ENCODE measurements at regions not wholly inside any gene's neighbourhood (a gene's known extent, or its start where the extent isn't known, plus 50 kb on each side); places are given as distances from the start of the nearest gene placed in this dataset.

DNA sequence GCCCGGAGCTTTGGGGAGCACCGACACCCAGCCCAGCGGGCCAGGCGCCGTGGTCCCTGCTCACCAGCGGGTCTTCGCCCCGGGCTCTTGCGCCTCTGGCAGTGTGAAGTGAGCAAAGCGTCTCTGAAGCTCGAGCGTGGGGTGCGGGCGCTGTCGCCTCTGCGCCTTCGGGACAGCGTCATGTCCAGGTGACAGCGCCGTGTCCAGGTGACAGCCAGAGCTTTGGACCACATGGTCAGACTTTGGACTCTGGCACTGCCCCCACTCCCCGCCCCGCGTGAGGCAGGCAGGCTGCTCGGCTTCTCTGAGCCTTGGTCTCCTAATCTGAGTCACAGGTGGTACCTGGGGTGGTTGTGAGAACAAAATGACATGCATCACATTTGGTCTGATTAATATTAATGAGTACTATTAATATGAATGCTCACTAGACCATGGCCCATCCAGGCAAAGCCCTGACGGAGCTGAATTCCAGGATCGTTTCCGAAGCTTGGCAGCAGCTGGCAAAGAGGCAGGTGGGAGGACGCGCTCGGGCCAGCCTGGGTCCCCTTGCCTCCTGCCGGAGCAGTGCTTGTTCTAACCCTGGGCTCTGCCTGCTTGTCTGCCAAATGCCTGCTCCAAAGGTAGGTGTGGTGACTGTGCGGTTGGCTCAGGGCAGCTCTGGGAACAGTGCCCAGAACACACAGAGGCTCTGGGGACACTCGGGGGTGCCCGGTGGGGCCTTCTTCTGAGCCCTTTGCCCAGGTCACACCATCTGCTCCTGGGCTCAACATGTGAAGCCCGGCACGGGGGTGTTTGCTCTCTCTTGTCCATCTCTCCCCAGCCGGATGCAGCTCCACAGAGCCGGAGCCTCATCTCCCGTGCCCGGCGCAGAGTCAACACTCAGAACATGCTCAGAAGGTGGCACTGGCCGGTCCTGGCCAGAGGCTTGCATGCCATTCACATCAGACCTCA lies 157.1 kb downstream of the OLFM1 start:
- peaks cover 0 to 24% (median 12%) of the 10 kb centered on the region in 4 experiments for H3K4me1 ChIP-seq (ENCODE audit: control extremely low read depth in 1 of 4, control insufficient read depth in 4 of 4, insufficient read depth in 4 of 4, low read length in 3 of 4)
- WGBS (ENCODE audit: insufficient coverage): 90% methylated on average over 28 of the region's 42 CpGs
- H3K27ac ChIP-seq (ENCODE audit: insufficient read depth in 1 of 2, low read depth in 1 of 2, low read length in 2 of 2, poor library complexity in 1 of 2, severe bottlenecking in 2 of 2): no peak overlapping the region
- ChIA-PET CTCF (no interaction called here), POLR2A (no interaction called here)
- DNase-seq: no peak
- H3K36me3 ChIP-seq (ENCODE audit: control insufficient read depth in 4 of 4, insufficient read depth in 4 of 4, low read length in 3 of 4): no peaks in the 10 kb centered on the region
- H3K4me3 ChIP-seq (ENCODE audit: control insufficient read depth in 1 of 7, extremely low read depth in 1 of 7, insufficient read depth in 4 of 7, low read depth in 2 of 7, low read length in 6 of 7): no peak overlapping the region
- H3K27me3 ChIP-seq (replicated peaks in 2 of 5; ENCODE audit: control insufficient read depth in 4 of 5, insufficient read depth in 5 of 5, low read length in 4 of 5): peaks cover 0 to 56% (median 6%) of the 10 kb centered on the region in 5 experiments
- H3K9me3 ChIP-seq (ENCODE audit: control extremely low read depth in 1 of 5, control insufficient read depth in 4 of 5, insufficient read depth in 2 of 5, low read depth in 1 of 5, low read length in 4 of 5): no peaks in the 10 kb centered on the region

DNA sequence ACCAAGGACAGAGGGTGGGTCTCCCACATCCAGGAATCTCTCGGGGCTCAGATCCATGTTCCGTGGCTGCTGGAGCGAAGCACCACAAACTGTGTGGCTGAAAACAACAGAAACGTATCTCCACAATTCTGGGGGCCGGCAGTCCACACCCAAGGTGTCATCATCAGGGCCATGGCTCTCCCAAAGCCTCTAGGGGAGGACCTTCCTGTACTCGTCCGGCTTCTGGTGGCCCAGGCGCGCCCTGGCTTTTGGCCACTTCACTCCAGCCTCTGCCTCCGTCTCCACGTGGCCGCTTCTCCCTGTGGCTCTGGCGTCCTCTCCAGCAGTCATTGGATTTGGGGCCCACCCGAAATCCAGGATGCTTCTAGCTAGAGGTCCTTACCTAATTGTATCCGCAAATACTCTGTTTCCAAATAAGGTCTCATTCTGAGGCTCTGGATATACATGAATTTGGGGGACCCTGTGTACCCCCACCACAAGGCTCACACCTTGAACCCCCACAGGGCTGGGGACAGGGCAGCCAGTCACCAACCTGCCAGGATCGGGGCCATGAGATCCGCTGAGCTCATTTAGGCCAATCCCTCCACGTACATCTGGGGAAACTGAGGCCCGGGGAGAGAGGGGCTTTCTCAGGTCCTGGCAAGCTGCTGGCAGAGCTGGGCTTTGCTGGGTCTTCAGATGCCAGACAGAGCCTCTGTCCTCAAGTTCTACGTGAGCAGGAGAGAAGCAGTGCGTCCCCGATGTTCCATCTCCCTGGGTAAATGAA lies 158.2 kb downstream of the OLFM1 start:
- Histone ChIP-seq H3K36me3 (ENCODE audit: control insufficient read depth in 4 of 4, insufficient read depth in 4 of 4, low read length in 3 of 4) (no peaks in the 10 kb centered on the region), H3K27ac (ENCODE audit: insufficient read depth in 1 of 2, low read depth in 1 of 2, low read length in 2 of 2, poor library complexity in 1 of 2, severe bottlenecking in 2 of 2) (no peak overlapping the region), H3K4me3 (ENCODE audit: control insufficient read depth in 1 of 7, extremely low read depth in 1 of 7, insufficient read depth in 4 of 7, low read depth in 2 of 7, low read length in 6 of 7) (no peak overlapping the region), H3K9me3 (ENCODE audit: control extremely low read depth in 1 of 5, control insufficient read depth in 4 of 5, insufficient read depth in 2 of 5, low read depth in 1 of 5, low read length in 4 of 5) (no peaks in the 10 kb centered on the region), H3K27me3 (replicated peaks in 2 of 5; ENCODE audit: control insufficient read depth in 4 of 5, insufficient read depth in 5 of 5, low read length in 4 of 5) (peaks cover 0 to 56% (median 9%) of the 10 kb centered on the region in 5 experiments), H3K4me1 (ENCODE audit: control extremely low read depth in 1 of 4, control insufficient read depth in 4 of 4, insufficient read depth in 4 of 4, low read length in 3 of 4) (peaks cover 0 to 15% (median 4%) of the 10 kb centered on the region in 4 experiments)
- POLR2A ChIA-PET: no interaction called here
- 97% methylated on average over 20 of the region's 22 CpGs for WGBS (ENCODE audit: insufficient coverage)
- CTCF ChIA-PET: no interaction called here
- DNase-seq: no peak

DNA sequence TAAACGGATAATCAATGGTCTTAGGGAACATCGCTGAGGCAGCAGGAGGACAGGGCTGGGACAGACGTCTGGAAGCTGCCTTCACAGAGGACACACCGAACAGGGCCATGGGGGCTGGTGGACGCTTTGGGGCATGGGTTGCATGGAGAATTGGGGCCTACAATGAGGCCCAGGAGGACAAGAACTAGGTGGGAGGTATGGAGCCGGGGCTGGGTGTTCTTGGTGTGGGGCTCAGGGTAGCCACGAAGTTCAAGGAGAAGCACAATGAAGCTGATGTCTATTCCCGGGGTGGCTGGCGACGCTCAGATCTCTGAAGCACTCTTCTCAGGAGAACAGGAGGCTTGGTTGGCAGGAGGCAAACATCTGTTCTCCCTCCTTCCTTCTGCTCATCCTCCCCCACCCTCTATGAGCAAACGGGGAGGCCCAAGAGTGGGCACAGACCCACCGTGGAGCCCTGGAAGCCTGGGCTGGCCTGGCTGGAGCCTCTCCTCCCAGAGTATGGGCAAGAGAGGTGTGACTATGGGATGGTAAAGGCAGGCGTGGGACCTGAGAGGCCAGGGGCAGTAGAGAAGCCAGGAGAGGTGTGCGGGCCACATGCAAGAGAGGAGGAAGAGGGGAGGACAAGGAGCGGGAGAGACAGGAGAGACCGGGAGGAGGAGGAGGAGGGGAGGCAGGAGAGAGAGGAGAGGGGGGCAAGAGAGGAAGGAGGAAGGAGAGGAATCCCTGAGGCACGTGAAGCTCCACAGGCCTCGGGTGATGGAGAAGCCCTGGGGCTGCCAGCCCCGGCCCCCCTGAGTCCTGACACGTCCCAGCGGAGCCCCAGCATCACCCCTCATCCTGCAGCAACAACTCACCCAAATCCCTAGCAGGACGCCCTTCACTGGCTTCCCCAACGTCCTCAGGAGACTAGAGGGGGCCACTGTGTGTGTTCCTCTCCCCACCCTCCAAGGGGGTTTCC lies 159.1 kb downstream of the OLFM1 start:
- CTCF ChIA-PET: no interaction called here

DNA sequence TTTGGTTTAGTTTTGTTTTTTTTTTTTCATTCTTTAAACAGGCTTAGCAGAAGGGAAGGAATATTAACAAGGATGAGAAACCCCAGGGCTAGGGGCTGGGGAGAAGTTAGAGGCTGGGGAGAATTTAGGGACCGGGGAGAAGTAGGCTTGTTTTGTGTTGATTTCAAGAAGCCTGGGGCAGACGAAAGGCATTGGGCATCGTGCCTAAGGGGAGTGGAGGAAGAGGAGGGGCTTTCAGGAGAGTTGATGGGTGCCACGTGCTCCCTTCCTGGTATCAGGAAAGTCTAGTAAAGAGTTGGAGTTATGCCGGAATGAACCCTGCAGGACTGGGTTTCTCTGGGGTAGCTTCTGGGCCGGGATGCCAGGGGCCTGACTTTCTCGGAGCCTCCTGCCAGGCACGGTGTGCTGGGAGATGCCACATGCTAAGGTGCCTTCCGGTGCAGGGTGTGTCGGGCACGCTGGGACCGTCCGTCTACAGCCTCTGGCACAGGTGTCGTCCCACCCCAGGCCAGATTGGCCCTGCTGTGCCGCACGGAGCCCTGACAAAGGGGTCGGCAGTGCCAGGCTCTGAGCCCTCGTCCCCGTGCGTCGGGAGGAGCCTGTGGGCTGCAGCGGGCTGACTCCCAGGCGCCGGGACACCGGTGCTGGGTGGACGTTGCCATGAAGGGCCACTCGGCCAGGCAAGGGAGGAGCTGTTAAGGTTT lies 159.9 kb downstream of the OLFM1 start:
- Histone ChIP-seq H3K4me1 (ENCODE audit: control extremely low read depth in 1 of 4, control insufficient read depth in 4 of 4, insufficient read depth in 4 of 4, low read length in 3 of 4) (peaks cover 0 to 8% (median 0%) of the 10 kb centered on the region in 4 experiments), H3K27me3 (replicated peaks in 2 of 5; ENCODE audit: control insufficient read depth in 4 of 5, insufficient read depth in 5 of 5, low read length in 4 of 5) (peaks cover 0 to 68% (median 10%) of the 10 kb centered on the region in 5 experiments), H3K4me3 (ENCODE audit: control insufficient read depth in 1 of 7, extremely low read depth in 1 of 7, insufficient read depth in 4 of 7, low read depth in 2 of 7, low read length in 6 of 7) (no peak overlapping the region), H3K36me3 (ENCODE audit: control insufficient read depth in 4 of 4, insufficient read depth in 4 of 4, low read length in 3 of 4) (no peaks in the 10 kb centered on the region), H3K27ac (ENCODE audit: insufficient read depth in 1 of 2, low read depth in 1 of 2, low read length in 2 of 2, poor library complexity in 1 of 2, severe bottlenecking in 2 of 2) (no peak overlapping the region), H3K9me3 (ENCODE audit: control extremely low read depth in 1 of 5, control insufficient read depth in 4 of 5, insufficient read depth in 2 of 5, low read depth in 1 of 5, low read length in 4 of 5) (no peaks in the 10 kb centered on the region)
- POLR2A ChIA-PET: no interaction called here
- CTCF ChIA-PET: no interaction called here
- 85% methylated on average over 24 of the region's 27 CpGs for WGBS (ENCODE audit: insufficient coverage)
- DNase-seq: no peak

More for the DNA sequence above, 159.1 kb downstream of the OLFM1 start:
- WGBS (ENCODE audit: insufficient coverage): 88% methylated on average over 14 of the region's 23 CpGs
- Histone ChIP-seq H3K27ac (ENCODE audit: insufficient read depth in 1 of 2, low read depth in 1 of 2, low read length in 2 of 2, poor library complexity in 1 of 2, severe bottlenecking in 2 of 2) (no peak overlapping the region), H3K4me1 (ENCODE audit: control extremely low read depth in 1 of 4, control insufficient read depth in 4 of 4, insufficient read depth in 4 of 4, low read length in 3 of 4) (peaks cover 0 to 8% (median 0%) of the 10 kb centered on the region in 4 experiments), H3K27me3 (replicated peaks in 2 of 5; ENCODE audit: control insufficient read depth in 4 of 5, insufficient read depth in 5 of 5, low read length in 4 of 5) (peaks cover 0 to 63% (median 9%) of the 10 kb centered on the region in 5 experiments), H3K4me3 (ENCODE audit: control insufficient read depth in 1 of 7, extremely low read depth in 1 of 7, insufficient read depth in 4 of 7, low read depth in 2 of 7, low read length in 6 of 7) (no peak overlapping the region), H3K36me3 (ENCODE audit: control insufficient read depth in 4 of 4, insufficient read depth in 4 of 4, low read length in 3 of 4) (no peaks in the 10 kb centered on the region), H3K9me3 (ENCODE audit: control extremely low read depth in 1 of 5, control insufficient read depth in 4 of 5, insufficient read depth in 2 of 5, low read depth in 1 of 5, low read length in 4 of 5) (no peaks in the 10 kb centered on the region)
- no peak for DNase-seq
- POLR2A ChIA-PET: no interaction called here

DNA sequence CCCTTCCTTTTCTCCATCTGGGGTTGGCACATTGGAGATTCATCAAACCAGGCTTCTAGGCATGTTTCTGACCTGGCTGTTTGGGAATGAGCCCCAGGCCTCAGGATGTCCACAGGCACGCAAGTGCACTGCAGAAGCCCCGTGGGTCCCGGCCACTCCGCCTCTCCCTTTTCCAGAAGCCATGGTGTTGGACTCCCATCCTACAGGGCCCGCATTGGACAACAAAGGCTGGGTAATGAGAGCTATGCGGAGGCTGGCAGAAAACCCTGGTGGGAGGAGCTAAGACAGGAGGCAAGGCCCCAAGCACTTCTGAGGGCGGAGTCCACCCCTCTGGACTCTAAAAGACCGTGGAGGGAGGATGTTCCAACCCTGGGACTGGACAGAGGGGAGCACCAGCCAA lies 160.6 kb downstream of the OLFM1 start:
- POLR2A ChIA-PET: no interaction called here
- 73% methylated on average over 3 of the region's 8 CpGs for WGBS (ENCODE audit: insufficient coverage)
- H3K4me3 ChIP-seq (ENCODE audit: control insufficient read depth in 1 of 7, extremely low read depth in 1 of 7, insufficient read depth in 4 of 7, low read depth in 2 of 7, low read length in 6 of 7): no peak overlapping the region
- peaks cover 0 to 8% (median 0%) of the 10 kb centered on the region in 4 experiments for H3K4me1 ChIP-seq (ENCODE audit: control extremely low read depth in 1 of 4, control insufficient read depth in 4 of 4, insufficient read depth in 4 of 4, low read length in 3 of 4)
- no peak overlapping the region for H3K27ac ChIP-seq (ENCODE audit: insufficient read depth in 1 of 2, low read depth in 1 of 2, low read length in 2 of 2, poor library complexity in 1 of 2, severe bottlenecking in 2 of 2)
- H3K36me3 ChIP-seq (ENCODE audit: control insufficient read depth in 4 of 4, insufficient read depth in 4 of 4, low read length in 3 of 4): no peaks in the 10 kb centered on the region
- peaks cover 0 to 68% (median 11%) of the 10 kb centered on the region in 5 experiments for H3K27me3 ChIP-seq (replicated peaks in 2 of 5; ENCODE audit: control insufficient read depth in 4 of 5, insufficient read depth in 5 of 5, low read length in 4 of 5)
- no peaks in the 10 kb centered on the region for H3K9me3 ChIP-seq (ENCODE audit: control extremely low read depth in 1 of 5, control insufficient read depth in 4 of 5, insufficient read depth in 2 of 5, low read depth in 1 of 5, low read length in 4 of 5)
- CTCF ChIA-PET: no interaction called here
- no peak for DNase-seq

DNA sequence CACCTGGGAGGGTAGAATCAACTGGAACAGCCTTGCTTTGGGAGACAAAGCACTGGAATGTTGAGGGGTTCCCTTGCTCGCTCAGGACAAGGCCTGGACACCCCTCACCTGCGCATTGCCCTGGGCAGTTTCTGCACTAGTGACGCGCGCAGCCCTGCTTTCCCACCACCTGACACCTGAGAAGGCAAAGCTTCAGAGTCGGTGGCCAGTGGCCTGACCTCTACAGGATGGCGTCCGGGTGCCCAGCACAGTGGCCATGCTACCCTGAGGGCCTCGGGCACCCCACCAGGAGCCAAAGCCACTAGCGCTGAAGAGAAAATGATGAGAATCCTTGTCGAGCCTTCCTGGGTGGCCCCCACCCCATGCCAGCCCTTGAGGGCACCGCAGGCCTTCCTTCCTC lies 161.3 kb downstream of the OLFM1 start:
- H3K36me3 ChIP-seq (ENCODE audit: control insufficient read depth in 4 of 4, insufficient read depth in 4 of 4, low read length in 3 of 4): no peaks in the 10 kb centered on the region
- ChIA-PET CTCF (no interaction called here), POLR2A (no interaction called here)
- H3K27ac ChIP-seq (ENCODE audit: insufficient read depth in 1 of 2, low read depth in 1 of 2, low read length in 2 of 2, poor library complexity in 1 of 2, severe bottlenecking in 2 of 2): no peak overlapping the region
- no peak for DNase-seq
- H3K27me3 ChIP-seq (replicated peaks in 2 of 5; ENCODE audit: control insufficient read depth in 4 of 5, insufficient read depth in 5 of 5, low read length in 4 of 5): peaks cover 0 to 68% (median 12%) of the 10 kb centered on the region in 5 experiments
- no peak overlapping the region for H3K4me3 ChIP-seq (ENCODE audit: control insufficient read depth in 1 of 7, extremely low read depth in 1 of 7, insufficient read depth in 4 of 7, low read depth in 2 of 7, low read length in 6 of 7)
- 93% methylated on average over 10 of the region's 12 CpGs for WGBS (ENCODE audit: insufficient coverage)
- peaks cover 0 to 8% (median 0%) of the 10 kb centered on the region in 4 experiments for H3K4me1 ChIP-seq (ENCODE audit: control extremely low read depth in 1 of 4, control insufficient read depth in 4 of 4, insufficient read depth in 4 of 4, low read length in 3 of 4)
- no peaks in the 10 kb centered on the region for H3K9me3 ChIP-seq (ENCODE audit: control extremely low read depth in 1 of 5, control insufficient read depth in 4 of 5, insufficient read depth in 2 of 5, low read depth in 1 of 5, low read length in 4 of 5)
